Kidney epithelial cell (primary cell): ENCODE measurements at regions not wholly inside any gene's neighbourhood (a gene's known extent, or its start where the extent isn't known, plus 50 kb on each side); places are given as distances from the start of the nearest gene placed in this dataset.
"Not testable (repeated sequence)": the region's sequence is repeated elsewhere in the genome, so short reads cannot be mapped to it uniquely, and the experiment has no call there.

ENCODE experiments used
- DNase-seq: peaks from one replicate; pipeline ENCODE4 v3.0.0-alpha.2; 2010; ENCODE audit warnings: low read depth
- H3K27me3 ChIP-seq: 2 replicates; pipeline ENCODE4 v1.6.0; 2011; ENCODE audit warnings: low read length; ENCODE audit not compliant: control insufficient read depth, insufficient read depth
- H3K36me3 ChIP-seq: 2 replicates; pipeline ENCODE4 v1.5.1; 2011; ENCODE audit warnings: low read length; ENCODE audit not compliant: control insufficient read depth, insufficient read depth
- H3K4me3 ChIP-seq: 2 replicates; pipeline ENCODE4 v1.5.1; 2011; ENCODE audit warnings: low read depth, mild to moderate bottlenecking, control low read depth, low read length
- CTCF ChIP-seq: IDR thresholded peaks from 2 replicates; pipeline ENCODE4 v1.5.1; 2011; ENCODE audit warnings: mild to moderate bottlenecking, moderate library complexity, low read length, control low read depth, inconsistent platforms; ENCODE audit not compliant: insufficient read depth, poor library complexity, severe bottlenecking

- no peak for TF ChIP-seq CTCF
- Histone ChIP-seq H3K27me3 (no peaks in the 10 kb centered on the region), H3K36me3 (no peaks in the 10 kb centered on the region), H3K4me3 (no peak overlapping the region)
- no peak for DNase-seq
Observed at GRCh38 chr13:90884066-90884465, 463.4 kb upstream of the MIR17HG start.

DNA sequence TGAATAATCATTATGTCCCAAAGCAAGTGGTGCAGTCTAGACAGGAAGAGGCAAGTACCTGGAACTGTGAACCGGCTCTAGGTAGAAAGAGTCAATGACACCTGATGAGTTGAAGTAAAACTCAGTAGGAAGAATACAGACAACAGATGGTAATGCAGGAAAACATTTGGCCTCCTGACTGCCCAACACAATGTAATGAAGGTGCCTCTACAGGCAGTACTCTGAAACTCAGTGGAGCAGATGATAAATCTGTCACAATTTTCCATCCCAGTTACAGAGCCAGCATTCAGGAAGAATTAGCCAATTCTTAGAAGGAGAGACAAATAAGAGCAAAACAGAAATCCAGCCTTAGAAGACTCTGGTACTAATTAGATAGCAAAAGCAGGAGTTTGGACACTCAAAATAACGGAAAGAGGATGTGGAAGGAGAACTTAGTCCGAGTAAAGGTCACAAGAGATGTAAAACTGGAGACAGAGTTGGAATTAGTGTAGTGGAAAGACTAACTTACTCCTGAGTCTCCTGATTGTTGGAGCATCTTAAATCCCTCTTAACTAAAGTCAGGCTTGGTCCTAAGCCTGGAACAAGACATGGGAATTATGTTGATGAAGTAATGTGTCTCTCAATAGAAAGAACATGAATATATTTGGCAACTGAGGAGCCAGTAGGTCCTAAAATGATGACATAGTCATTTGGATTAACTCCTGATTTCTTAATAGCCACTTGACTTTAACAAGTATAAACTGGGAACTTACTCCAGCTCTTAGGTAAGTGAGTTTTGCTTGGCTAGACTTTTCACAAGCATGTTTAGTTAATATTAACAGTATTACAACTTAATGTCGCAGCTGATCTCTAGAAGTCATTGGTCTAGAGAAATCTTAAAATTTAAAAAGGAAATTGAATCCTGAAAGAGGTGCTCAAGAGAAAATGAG, 457.3 kb upstream of the MIR17HG start:
- no peak overlapping the region for H3K4me3 ChIP-seq
- TF ChIP-seq CTCF: no peak
- H3K27me3 ChIP-seq: no peaks in the 10 kb centered on the region
- no peaks in the 10 kb centered on the region for H3K36me3 ChIP-seq
- DNase-seq: no peak

- no peak for TF ChIP-seq CTCF
- H3K4me3 ChIP-seq: no peak overlapping the region
- no peaks in the 10 kb centered on the region for H3K36me3 ChIP-seq
- H3K27me3 ChIP-seq: no peaks in the 10 kb centered on the region
- DNase-seq: no peak
Observed at GRCh38 chr13:90891329-90891728, 456.2 kb upstream of the MIR17HG start.

GRCh38 chr13:90893199-90893598, 454.3 kb upstream of the MIR17HG start:
- DNase-seq, H3K36me3 ChIP-seq, H3K27me3 ChIP-seq, H3K4me3 ChIP-seq: not testable (repeated sequence)

DNA sequence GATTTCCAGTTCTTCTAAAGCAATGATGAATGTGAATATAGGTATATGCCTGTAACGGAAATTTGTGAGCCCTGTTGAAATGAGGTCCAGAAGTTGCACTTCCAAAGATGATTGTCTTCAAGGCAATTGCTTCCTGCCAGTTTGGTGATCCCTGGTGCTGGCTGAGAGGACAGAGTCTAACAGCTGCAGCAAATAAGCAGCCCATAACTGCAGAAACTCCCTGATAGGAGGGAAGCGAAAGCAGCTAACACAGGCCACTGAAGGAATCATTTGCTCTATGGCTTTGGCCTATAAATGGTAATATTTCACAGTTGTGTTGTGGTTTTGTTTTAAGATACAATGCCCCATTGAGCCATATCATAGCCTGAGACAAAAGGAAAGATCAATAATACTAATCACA, 451.5 kb upstream of the MIR17HG start:
- H3K27me3 ChIP-seq: no peaks in the 10 kb centered on the region
- no peaks in the 10 kb centered on the region for H3K36me3 ChIP-seq
- TF ChIP-seq CTCF: no peak
- H3K4me3 ChIP-seq: no peak overlapping the region
- DNase-seq: no peak

- Histone ChIP-seq H3K27me3 (no peaks in the 10 kb centered on the region), H3K4me3 (no peak overlapping the region), H3K36me3 (no peaks in the 10 kb centered on the region)
- no peak for TF ChIP-seq CTCF
- no peak for DNase-seq
Observed at GRCh38 chr13:90898811-90899210, 448.7 kb upstream of the MIR17HG start.
